Caki2 (cell line): ENCODE measurements at regions not wholly inside any gene's neighbourhood (a gene's known extent, or its start where the extent isn't known, plus 50 kb on each side); places are given as distances from the start of the nearest gene placed in this dataset.

Experiments
- DNase-seq: peaks from one replicate; pipeline ENCODE4 v3.0.0-alpha.2; 2015; ENCODE audit warnings: low read depth
- in situ Hi-C: cut with HindIII; loops from 2 replicates; pipeline ENCODE4 v1.10.0; 2016; ENCODE audit warnings: low sequenced_read_pairs, low pct_unique_long_range_greater_than_20kb, mixed read lengths

DNA sequence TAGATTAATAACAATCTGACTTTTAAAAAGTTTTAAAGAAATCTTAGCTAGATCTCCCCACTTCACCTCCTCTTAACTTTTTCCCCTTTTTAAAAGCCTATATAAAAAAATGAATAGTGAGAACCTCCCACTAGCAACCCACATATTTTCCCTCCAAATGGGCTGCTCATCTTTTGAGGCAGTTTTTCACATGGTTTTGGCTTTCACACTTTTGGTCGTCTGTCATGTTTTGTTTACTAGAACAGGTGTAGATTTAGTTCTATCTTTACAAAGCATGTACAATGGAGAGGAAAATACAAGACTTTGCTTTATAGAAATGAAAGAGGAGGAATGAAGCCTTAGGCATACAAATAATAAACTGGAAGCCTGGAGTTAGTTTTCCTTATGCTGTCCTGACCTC lies 126.7 kb upstream of the EOMES start:
- in situ Hi-C loops = no loop called here
- no peak for DNase-seq

GRCh38 chr3:27859821-27860220 lies 137.7 kb upstream of the EOMES start:
- no peak for DNase-seq
- in situ Hi-C loops = no loop called here

DNA sequence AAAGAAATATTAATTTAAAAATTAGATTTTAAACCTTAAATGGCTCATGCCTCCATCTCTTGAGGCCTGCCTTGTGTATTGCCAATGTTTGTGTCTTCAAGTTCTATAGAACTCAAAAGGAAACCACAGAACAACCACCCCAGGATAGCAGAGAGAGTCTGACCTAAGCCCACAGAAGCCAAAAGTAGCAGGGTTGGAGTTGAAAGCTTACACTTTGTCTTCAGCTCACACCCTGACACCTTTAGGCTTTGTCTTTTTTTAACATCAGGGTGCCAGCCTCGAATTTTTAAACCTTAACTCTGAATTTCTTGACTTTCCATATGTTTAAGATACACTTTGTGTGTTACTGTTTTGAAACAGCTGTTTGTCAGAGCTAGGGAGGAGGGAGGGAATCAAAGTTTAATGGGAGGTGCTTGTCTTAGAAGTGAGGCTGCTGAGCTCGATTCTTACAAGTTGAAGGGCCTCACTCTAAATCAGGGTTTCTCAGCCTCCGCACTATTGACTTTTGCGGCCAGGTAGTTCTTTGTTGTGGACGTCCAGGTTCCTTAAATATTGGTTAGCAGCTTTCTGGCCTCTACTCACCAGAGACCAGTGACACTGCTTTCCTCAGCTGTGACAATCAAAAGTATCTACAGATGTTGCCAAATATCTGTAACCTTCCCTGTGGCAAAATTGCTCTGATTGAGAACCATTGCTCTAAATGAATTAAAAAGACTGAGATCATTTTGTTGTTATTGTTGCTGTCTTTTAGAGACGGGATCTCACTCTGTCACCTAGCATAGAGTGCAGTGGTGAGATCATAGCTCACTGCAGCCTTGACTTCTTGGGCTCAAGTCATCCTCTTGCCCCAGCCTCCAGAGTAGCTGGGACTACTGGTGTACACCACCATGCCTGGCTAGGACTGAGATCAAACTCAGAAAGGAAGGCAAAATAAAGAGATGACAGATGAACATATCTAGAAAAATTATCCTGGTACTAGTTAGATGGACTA lies 139.2 kb upstream of the EOMES start:
- DNase-seq = no peak
- in situ Hi-C loops = no loop called here

DNA sequence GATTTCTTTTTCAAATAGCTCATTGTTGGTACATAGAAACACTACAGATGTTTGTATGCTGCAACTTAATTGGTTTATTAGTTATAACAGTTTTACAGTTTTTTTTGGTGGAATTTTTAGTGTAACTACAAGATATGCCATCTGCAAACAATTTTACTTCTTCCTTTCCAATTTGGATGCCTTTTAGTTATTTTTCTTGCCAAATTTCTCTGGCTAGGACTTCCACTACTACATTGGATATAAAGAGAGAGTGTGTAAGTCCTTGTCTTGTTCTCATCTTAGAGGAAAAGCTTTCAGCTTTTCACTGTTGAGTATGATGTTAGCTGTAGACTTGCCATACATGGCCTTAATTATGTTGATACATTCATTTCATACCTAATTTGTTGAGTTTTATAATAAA lies 143.6 kb upstream of the EOMES start:
- in situ Hi-C loops = no loop called here

GRCh38 chr3:27869152-27869551 lies 147.0 kb upstream of the EOMES start:
- in situ Hi-C loops = no loop called here
- DNase-seq = no peak

More for the DNA sequence above, 143.6 kb upstream of the EOMES start:
- no peak for DNase-seq

GRCh38 chr3:27877061-27878013 lies 155.2 kb upstream of the EOMES start:
- no peak for DNase-seq
- in situ Hi-C loops = no loop called here

GRCh38 chr3:27878014-27878383 lies 155.9 kb upstream of the EOMES start:
- in situ Hi-C loops = no loop called here
- DNase-seq = no peak

DNA sequence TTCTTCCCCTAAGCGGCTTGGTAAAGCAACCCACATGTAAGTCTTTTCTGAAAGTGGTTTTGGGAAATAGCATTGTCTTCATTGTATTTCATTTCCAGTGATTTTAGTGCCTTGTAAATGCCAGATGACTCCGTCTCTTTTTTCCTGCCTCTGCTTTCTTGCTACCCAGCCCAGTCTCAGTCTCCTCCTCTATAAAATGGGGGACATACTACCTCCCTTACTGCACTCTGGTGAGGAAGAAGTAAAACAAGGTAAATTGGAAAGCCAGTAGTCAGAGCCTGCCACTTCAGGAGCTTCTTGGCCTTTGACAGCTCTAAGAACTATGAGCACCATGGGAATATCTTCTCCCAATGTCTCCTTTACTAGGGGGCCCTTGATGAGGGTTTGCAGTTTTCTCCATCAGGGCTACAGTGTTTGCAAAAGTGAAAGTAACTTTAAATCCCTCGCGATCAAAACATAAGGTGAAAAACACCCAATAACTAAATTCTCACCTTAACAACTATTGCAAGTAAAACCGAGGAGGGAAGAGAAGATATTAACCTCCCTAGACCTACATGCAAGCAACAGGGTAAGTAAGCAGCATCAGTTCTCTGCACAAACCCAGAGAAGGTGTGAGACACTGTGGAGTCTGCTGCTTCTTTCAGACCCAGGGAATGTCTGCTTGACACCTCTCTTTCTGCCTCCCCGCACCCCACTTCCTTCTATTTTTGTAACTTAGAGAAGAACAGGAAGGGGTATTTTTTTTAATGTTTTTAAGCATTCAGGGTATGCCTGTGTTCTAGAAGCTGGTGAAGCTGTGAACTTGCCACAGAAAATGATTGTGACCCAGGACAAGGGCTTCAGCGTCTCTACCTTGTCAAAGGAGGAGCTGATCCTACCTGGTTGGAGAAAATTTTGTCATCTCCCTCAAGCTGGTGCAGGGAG lies 159.1 kb upstream of the EOMES start:
- in situ Hi-C loops = no loop called here
- DNase-seq = no peak

- no peak for DNase-seq
- in situ Hi-C loops = no loop called here
These were observed 161.1 kb upstream of the EOMES start for GRCh38 chr3:27883266-27883665.

DNA sequence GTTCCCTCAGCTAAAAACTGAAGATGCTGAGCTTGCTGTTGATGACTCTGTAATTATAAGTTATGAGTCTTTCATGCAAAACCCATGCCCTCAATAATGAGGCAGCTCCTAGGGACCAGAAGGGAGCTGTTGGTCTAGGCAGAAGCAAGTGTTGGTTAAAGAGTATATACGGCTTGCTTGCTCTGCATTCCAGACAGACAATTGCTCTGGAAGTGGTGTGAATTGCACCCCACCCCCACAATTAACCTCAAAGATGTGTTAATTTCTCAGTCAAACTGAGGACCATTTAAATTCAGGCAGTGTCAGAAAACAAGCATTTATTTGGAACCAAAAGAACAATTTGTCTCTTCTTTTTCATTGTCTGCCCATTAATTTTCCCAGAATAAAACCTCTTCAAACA lies 163.5 kb upstream of the EOMES start:
- in situ Hi-C loops = no loop called here
- no peak for DNase-seq

- DNase-seq = no peak
- in situ Hi-C loops = no loop called here
These were observed 166.4 kb upstream of the EOMES start for GRCh38 chr3:27888562-27888961.

- in situ Hi-C loops = no loop called here
- DNase-seq = no peak
These were observed 167.6 kb upstream of the EOMES start for GRCh38 chr3:27889745-27890144.

DNA sequence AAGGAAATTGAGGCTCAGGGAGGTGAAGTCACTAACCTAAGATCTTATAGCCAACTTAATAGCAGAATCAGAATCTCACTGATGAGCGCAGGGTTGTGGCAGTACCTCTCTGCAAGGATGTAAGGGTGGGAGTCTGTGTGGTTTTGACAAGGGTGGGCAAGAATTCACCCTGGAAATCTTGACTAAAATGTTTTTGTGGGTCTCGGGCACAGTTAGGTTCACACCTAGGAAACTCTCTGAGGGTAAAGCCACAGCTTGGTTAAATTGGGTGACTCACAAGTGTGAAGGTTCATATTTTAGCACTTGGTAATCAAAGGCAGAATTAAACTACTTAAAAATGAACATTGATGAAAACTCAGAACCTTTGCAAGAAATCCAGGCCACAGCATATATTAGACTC lies 178.2 kb upstream of the EOMES start:
- DNase-seq = no peak
- in situ Hi-C loops = no loop called here

DNA sequence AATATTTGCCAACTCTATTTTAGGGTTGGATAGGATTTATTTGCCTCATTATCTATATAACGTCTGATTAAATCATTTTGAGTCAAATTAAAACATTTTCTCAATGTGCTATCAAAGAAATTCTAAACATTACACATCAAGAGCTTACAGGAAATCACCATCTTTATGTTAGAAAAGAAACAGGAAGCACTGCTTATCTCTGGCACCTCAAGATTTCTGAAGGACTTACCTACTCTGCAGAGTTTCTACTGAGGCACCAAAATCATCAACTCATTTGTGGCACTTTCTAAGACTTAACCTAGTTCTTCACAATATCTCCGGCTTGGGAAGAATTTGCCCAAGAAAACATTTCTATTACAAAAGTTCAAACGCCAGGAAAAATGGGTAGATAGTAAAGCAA lies 181.3 kb upstream of the EOMES start:
- no peak for DNase-seq
- in situ Hi-C loops = no loop called here

- in situ Hi-C loops = no loop called here
These were observed 183.5 kb upstream of the EOMES start for GRCh38 chr3:27905625-27906024.

DNA sequence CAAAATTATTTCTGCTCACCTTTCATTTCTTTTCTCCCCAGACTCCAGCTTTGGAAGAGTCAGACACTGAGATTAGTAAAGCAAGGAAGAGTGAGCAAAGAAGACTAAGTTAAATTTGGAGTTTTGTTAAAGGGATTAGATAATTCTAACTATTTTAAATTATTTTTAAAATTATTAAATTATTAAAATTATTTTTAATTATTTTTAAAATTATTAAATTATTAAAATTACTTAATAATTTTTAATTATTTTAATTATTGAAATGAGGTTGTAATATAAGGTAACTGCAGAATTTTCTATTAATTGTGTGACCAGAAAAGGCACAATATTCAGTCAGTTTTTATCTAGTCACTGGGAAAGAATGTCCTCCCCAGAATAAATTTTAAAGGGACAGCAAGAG lies 185.0 kb upstream of the EOMES start:
- DNase-seq = no peak
- in situ Hi-C loops = no loop called here

More at GRCh38 chr3:27905625-27906024, 183.5 kb upstream of the EOMES start:
- no peak for DNase-seq

GRCh38 chr3:27907929-27908328 lies 185.8 kb upstream of the EOMES start:
- in situ Hi-C loops = no loop called here
- no peak for DNase-seq

DNA sequence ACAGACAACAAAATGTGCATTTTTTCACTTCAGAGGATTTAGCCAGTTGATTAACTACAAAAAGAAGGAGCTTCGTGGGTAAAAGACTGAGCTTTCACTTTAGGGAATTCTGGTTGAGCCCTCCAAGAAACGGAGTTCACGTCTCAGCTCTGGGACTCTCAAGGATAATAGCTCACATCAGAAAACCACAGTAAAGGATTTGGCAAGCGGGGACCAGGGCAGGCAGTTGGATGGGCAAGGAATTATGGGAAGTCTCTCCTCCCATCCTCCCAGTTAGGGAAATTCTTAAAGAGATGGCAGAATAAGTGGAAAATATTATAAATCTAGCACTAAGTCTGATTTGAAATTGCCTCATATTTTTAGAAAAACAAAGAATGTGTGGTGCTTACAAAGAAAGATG lies 188.3 kb upstream of the EOMES start:
- in situ Hi-C loops = no loop called here

More for the DNA sequence above, 188.3 kb upstream of the EOMES start:
- DNase-seq = no peak
